K562 (cell line): ENCODE measurements at regions not wholly inside any gene's neighbourhood (a gene's known extent, or its start where the extent isn't known, plus 50 kb on each side); places are given as distances from the start of the nearest gene placed in this dataset.

ENCODE experiments used
- ATAC-seq: fragments of 200-7000 bp; cut with Tn5 transposase; 3 replicates; pipeline ENCODE4 v1.9.1; 2020; ENCODE audit warnings: moderate library complexity
- BruUV-seq: library from RNA; stranded (reverse); fragments of 400-500 nt; replicated peaks from 2 replicates; lab custom pipeline; 2021; lab: Mats Ljungman, UMichigan
- CTCF ChIA-PET: fragments of 300-600 bp; formaldehyde crosslinking; extraction: SDS; loops from one replicate; lab custom pipeline; 2021; ENCODE audit warnings: low intra/inter-chr PET ratio; lab: Yijun Ruan, JAX
- POLR2A ChIA-PET: fragments of 300-600, 350-650 bp; sonication (Branson Sonifier 250); formaldehyde crosslinking; extraction: SDS; loops from one replicate; lab custom pipeline; 2021; ENCODE audit warnings: antibody characterized with exemption, inconsistent platforms; lab: Yijun Ruan, JAX
- DNase-seq, 4 experiments: peaks; one replicate each; pipeline versions ENCODE4 v3.0.0 to v3.0.0-alpha.2; 2011 to 2018; ENCODE audit warnings: low spot score in 3 of 4, mixed read lengths in 3 of 4; ENCODE audit errors: extremely low read depth in 1 of 4
- FAIRE-seq: peaks from 2 replicates; lab custom pipeline; 2011; peaks lifted over from hg19 to GRCh38; lab: Jason Lieb, UNC
- H2AFZ ChIP-seq: 2 replicates; pipeline ENCODE4 v1.6.0; 2011; ENCODE audit warnings: low read depth, low read length, control low read depth, inconsistent platforms
- H3K27ac ChIP-seq: fragments of 200-600 bp; 3 replicates; pipeline ENCODE4 v1.8.0; 2011; ENCODE audit warnings: low read depth, mild to moderate bottlenecking, control low read depth, inconsistent platforms, low read length, moderate library complexity, mixed read lengths; ENCODE audit errors: extremely low read depth
- H3K27me3 ChIP-seq, 2 experiments: fragments of 300-600 bp in 1 of 2; 2 replicates in 1 of 2; 3 replicates in 1 of 2; pipeline versions ENCODE4 v1.6.0 to v1.8.0; 2011; ENCODE audit warnings: inconsistent platforms in 2 of 2, low read length in 2 of 2, mild to moderate bottlenecking in 1 of 2, mixed read lengths in 1 of 2, moderate library complexity in 1 of 2; ENCODE audit not compliant: control insufficient read depth in 2 of 2, insufficient read depth in 2 of 2
- H3K36me3 ChIP-seq: fragments of 300-600 bp; 3 replicates; pipeline ENCODE4 v1.8.0; 2011; ENCODE audit warnings: mild to moderate bottlenecking, low read length, inconsistent platforms; ENCODE audit not compliant: control insufficient read depth, insufficient read depth
- H3K4me1 ChIP-seq, 2 experiments: fragments of 200-600 bp in 1 of 2; replicated peaks in 1 of 2; 2 replicates in 1 of 2; 3 replicates in 1 of 2; pipeline versions ENCODE4 v1.5.1 to v1.8.0; 2011; ENCODE audit warnings: inconsistent platforms in 2 of 2, low read length in 2 of 2, mild to moderate bottlenecking in 1 of 2, mixed read lengths in 1 of 2, moderate library complexity in 1 of 2; ENCODE audit not compliant: control insufficient read depth in 2 of 2, insufficient read depth in 2 of 2
- H3K4me2 ChIP-seq: 2 replicates; pipeline ENCODE4 v1.6.1; 2011; ENCODE audit warnings: low read length, control low read depth, inconsistent platforms, mixed read lengths; ENCODE audit not compliant: insufficient read depth
- H3K4me3 ChIP-seq: fragments of 200-600 bp; sonication (generic), shearing (Covaris generic); 2 replicates; pipeline ENCODE4 v1.5.1; 2016; ENCODE audit warnings: control low read depth, inconsistent platforms
- H3K79me2 ChIP-seq: fragments of 200-600 bp; 3 replicates; pipeline ENCODE4 v1.8.0; 2011; ENCODE audit warnings: low read length, inconsistent platforms; ENCODE audit not compliant: control insufficient read depth, insufficient read depth
- H3K9ac ChIP-seq, 2 experiments: 2 replicates each; pipeline versions ENCODE4 v1.6.0 to v1.6.1; 2011; ENCODE audit warnings: low read depth in 2 of 2, low read length in 2 of 2, control low read depth in 1 of 2, inconsistent platforms in 1 of 2, mild to moderate bottlenecking in 1 of 2, mixed read lengths in 1 of 2; ENCODE audit not compliant: insufficient read depth in 1 of 2
- H3K9me1 ChIP-seq: one replicate; pipeline ENCODE4 v1.6.0; 2011; ENCODE audit warnings: inconsistent platforms, mild to moderate bottlenecking, low read length, moderate library complexity; ENCODE audit not compliant: control insufficient read depth, insufficient read depth
- H3K9me3 ChIP-seq: replicated peaks from 2 replicates; pipeline ENCODE4 v1.5.1; 2011; ENCODE audit warnings: low read depth, low read length, inconsistent platforms; ENCODE audit not compliant: control insufficient read depth, insufficient read depth
- H4K20me1 ChIP-seq: replicated peaks from 2 replicates; pipeline ENCODE4 v1.6.1; 2011; ENCODE audit warnings: low read length, inconsistent platforms, mixed read lengths; ENCODE audit not compliant: control insufficient read depth, insufficient read depth
- ATF1 ChIP-seq, 2 experiments: fragments of 450-650 bp in 1 of 2; IDR thresholded peaks; 2 replicates each; pipeline ENCODE4 v1.6.1; 2016; ENCODE audit warnings: missing compliant biosample characterization in 1 of 2, missing genetic modification characterization in 1 of 2
- CCAR2 ChIP-seq: fragments of 200-400 bp; formaldehyde crosslinking; IDR thresholded peaks from 2 replicates; pipeline ENCODE4 v1.6.1; 2017; ENCODE audit warnings: mild to moderate bottlenecking, low read depth, low read length
- ELK3 ChIP-seq: fragments of 450-650 bp; formaldehyde crosslinking; IDR thresholded peaks from 2 replicates; pipeline ENCODE4 v1.4.0; 2020; ENCODE audit warnings: mild to moderate bottlenecking
- EP400 ChIP-seq: fragments of 450-650 bp; IDR thresholded peaks from 2 replicates; pipeline ENCODE4 v1.6.1; 2017; ENCODE audit warnings: antibody characterized with exemption, mild to moderate bottlenecking, moderate library complexity
- FOS ChIP-seq: IDR thresholded peaks from 3 replicates; pipeline ENCODE4 v1.6.1; 2011; ENCODE audit not compliant: insufficient read length; ENCODE audit errors: extremely low read depth
- NFXL1 ChIP-seq: fragments of 450-650 bp; formaldehyde crosslinking; IDR thresholded peaks from 2 replicates; pipeline ENCODE4 v1.4.0; 2021; ENCODE audit warnings: mild to moderate bottlenecking
- PCBP1 ChIP-seq: fragments of 200-400 bp; formaldehyde crosslinking; IDR thresholded peaks from 2 replicates; pipeline ENCODE4 v1.6.1; 2018; ENCODE audit warnings: mild to moderate bottlenecking, low read depth, low read length; ENCODE audit not compliant: poor library complexity, severe bottlenecking
- POLR3G ChIP-seq: IDR thresholded peaks from 2 replicates; pipeline ENCODE4 v1.6.1; 2011; ENCODE audit not compliant: insufficient read length, insufficient replicate concordance; ENCODE audit errors: extremely low read depth
- PPARD ChIP-seq: fragments of 250-450 bp; sonication (Bioruptor Pico); IDR thresholded peaks from 2 replicates; pipeline ENCODE4 v1.8.0; 2022; ENCODE audit warnings: inconsistent platforms, mild to moderate bottlenecking, moderate library complexity
- SP1 ChIP-seq: sonication (generic); formaldehyde crosslinking; IDR thresholded peaks from 2 replicates; pipeline ENCODE4 v1.8.1; 2022; ENCODE audit warnings: mild to moderate bottlenecking, missing genetic modification reagents
- STAT5B ChIP-seq: fragments of 250-450 bp; sonication (Bioruptor Pico); IDR thresholded peaks from 2 replicates; pipeline ENCODE4 v1.8.0; 2021; ENCODE audit warnings: mild to moderate bottlenecking, inconsistent platforms
- TGIF2 ChIP-seq: sonication (generic); formaldehyde crosslinking; IDR thresholded peaks from 2 replicates; pipeline ENCODE4 v1.8.1; 2022; ENCODE audit warnings: mild to moderate bottlenecking, missing genetic modification reagents, moderate library complexity
- WHSC1 ChIP-seq: IDR thresholded peaks from one replicate; pipeline ENCODE4 v1.6.1; 2012; ENCODE audit warnings: low read length, control low read depth, inconsistent platforms
- ZBTB49 ChIP-seq: sonication (generic); formaldehyde crosslinking; IDR thresholded peaks from 2 replicates; pipeline ENCODE4 v1.8.0; 2022; ENCODE audit warnings: missing genetic modification reagents, mild to moderate bottlenecking, borderline replicate concordance
- ZNF23 ChIP-seq: fragments of 250-450 bp; sonication (Bioruptor Pico); IDR thresholded peaks from 2 replicates; pipeline ENCODE4 v1.4.0; 2020; ENCODE audit warnings: mild to moderate bottlenecking
- ZNF263 ChIP-seq: sonication (generic); formaldehyde crosslinking; IDR thresholded peaks from 2 replicates; pipeline ENCODE4 v1.8.0; 2022; ENCODE audit warnings: mild to moderate bottlenecking, missing genetic modification reagents, borderline replicate concordance
- ZNF274 ChIP-seq: IDR thresholded peaks from 2 replicates; pipeline ENCODE4 v1.6.1; 2011; ENCODE audit warnings: low read depth, mild to moderate bottlenecking, low read length, moderate library complexity, borderline replicate concordance
- ZNF41 ChIP-seq: fragments of 250-450 bp; sonication (Bioruptor Pico); conservative IDR thresholded peaks from 2 replicates; pipeline ENCODE4 v1.4.0; 2020; ENCODE audit warnings: mild to moderate bottlenecking
- WGBS: fragments of 100-300 bp; shearing (Covaris generic); methylation state at CpG from one replicate; pipeline ENCODE4 v1.1.6; 2016; ENCODE audit warnings: low coverage, mixed read lengths; ENCODE audit not compliant: insufficient coverage; ENCODE audit errors: missing lambda C conversion rate; 5-methylcytosine and 5-hydroxymethylcytosine counted together
- in situ Hi-C: fragments of 300-500 bp; cut with MboI; formaldehyde crosslinking; loops from 4 replicates; pipeline ENCODE4 v1.15.0; 2018; ENCODE audit warnings: inconsistent platforms, mixed read lengths
- intact Hi-C: fragments of 100-400 bp; cut with micrococcal nuclease; formaldehyde crosslinking; loops from 2 replicates; pipeline ENCODE4 v1.14.2; 2022
- TF ChIP-seq, protein P1 (sequence below): fragments of 450-650 bp; formaldehyde crosslinking; IDR thresholded peaks from 2 replicates; pipeline ENCODE4 v1.4.0; 2020; ENCODE audit warnings: mild to moderate bottlenecking, moderate library complexity

- TF ChIP-seq CCAR2 = no peak
- TF ChIP-seq ZNF41 = no peak
- no peak for TF ChIP-seq POLR3G
- TF ChIP-seq ATF1 (CRISPR knock-in tag; IDR thresholded peaks at IDR 0.05) = no peak
- no peak for TF ChIP-seq ATF1 (tag; IDR thresholded peaks at IDR 0.05)
- TF ChIP-seq TGIF2 = no peak
- no peak for TF ChIP-seq ELK3 (CRISPR knock-in tag)
- no peak for TF ChIP-seq ZNF263 (CRISPR knock-in tag)
- no peak for TF ChIP-seq STAT5B (CRISPR knock-in tag)
- TF ChIP-seq SP1 (CRISPR knock-in tag) = no peak
- TF ChIP-seq, protein P1, sequence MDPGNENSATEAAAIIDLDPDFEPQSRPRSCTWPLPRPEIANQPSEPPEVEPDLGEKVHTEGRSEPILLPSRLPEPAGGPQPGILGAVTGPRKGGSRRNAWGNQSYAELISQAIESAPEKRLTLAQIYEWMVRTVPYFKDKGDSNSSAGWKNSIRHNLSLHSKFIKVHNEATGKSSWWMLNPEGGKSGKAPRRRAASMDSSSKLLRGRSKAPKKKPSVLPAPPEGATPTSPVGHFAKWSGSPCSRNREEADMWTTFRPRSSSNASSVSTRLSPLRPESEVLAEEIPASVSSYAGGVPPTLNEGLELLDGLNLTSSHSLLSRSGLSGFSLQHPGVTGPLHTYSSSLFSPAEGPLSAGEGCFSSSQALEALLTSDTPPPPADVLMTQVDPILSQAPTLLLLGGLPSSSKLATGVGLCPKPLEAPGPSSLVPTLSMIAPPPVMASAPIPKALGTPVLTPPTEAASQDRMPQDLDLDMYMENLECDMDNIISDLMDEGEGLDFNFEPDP (CRISPR knock-in tag) = no peak
- TF ChIP-seq ZBTB49 (CRISPR knock-in tag) = no peak
- no peak for TF ChIP-seq ZNF274
- no peak for TF ChIP-seq EP400
- no peak for TF ChIP-seq NFXL1
- TF ChIP-seq PCBP1 = no peak
- no peak for TF ChIP-seq WHSC1
- no peak for TF ChIP-seq PPARD (CRISPR knock-in tag)
- no peak for TF ChIP-seq ZNF23 (CRISPR knock-in tag)
- no peak for TF ChIP-seq FOS
- in situ Hi-C loops = no loop called here
- no peaks in the 10 kb centered on the region for H3K36me3 ChIP-seq
- no peaks in the 10 kb centered on the region for H3K4me1 ChIP-seq
- no peaks in the 10 kb centered on the region for H3K27me3 ChIP-seq
- POLR2A ChIA-PET = no interaction called here
- no peaks in the 10 kb centered on the region for H3K79me2 ChIP-seq
- H3K4me2 ChIP-seq = no peak overlapping the region
- ATAC-seq (no peak), FAIRE-seq (no peak), DNase-seq (no peak)
- intact Hi-C loops = no loop called here
- CTCF ChIA-PET = no interaction called here
- BruUV-seq = no TSS peak
- no peaks in the 10 kb centered on the region for H4K20me1 ChIP-seq
- no CpG with 5 or more reads among the region's 1 CpG for WGBS
- no peak overlapping the region for H3K27ac ChIP-seq
- no peaks in the 10 kb centered on the region for H3K9me3 ChIP-seq
- no peak overlapping the region for H2AFZ ChIP-seq
- no peaks in the 10 kb centered on the region for H3K9me1 ChIP-seq
- H3K9ac ChIP-seq = no peak overlapping the region
- no peak overlapping the region for H3K4me3 ChIP-seq
These were observed 377.4 kb upstream of the LARGE1 start for GRCh38 chr22:34297536-34298120.
